ENCODE measurements at regions not wholly inside any gene's neighbourhood (a gene's known extent, or its start where the extent isn't known, plus 50 kb on each side); places are given as distances from the start of the nearest gene placed in this dataset.

DNA sequence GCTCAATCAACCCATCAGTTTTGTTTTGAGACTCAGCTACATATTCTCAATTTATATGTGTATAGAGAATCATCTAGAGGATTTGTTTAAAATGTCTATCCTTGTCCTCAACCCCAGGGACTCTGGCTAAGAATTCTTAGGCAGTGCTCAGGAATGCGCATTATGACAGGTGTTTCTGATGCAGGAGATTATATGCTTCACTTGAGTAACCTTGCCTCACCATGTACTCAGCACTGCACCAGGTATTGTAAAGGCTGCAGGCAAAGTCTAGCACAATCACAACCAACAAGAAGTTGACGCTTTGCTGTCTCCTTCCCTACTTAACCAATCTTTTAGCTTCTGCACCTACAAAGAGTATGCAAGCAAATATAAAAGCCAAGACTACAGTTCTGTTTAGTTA, 79.6 kb downstream of the LACC1 start:
- Mint-ChIP-seq H3K4me3 (no peak overlapping the region), H3K36me3 (no peaks in the 10 kb centered on the region), H3K27me3 (ENCODE audit: low read depth in 3 of 3) (peaks cover 7 to 10% (median 7%) of the 10 kb centered on the region in 3 donors), H3K4me1 (no peaks in the 10 kb centered on the region), H3K9me3 (no peaks in the 10 kb centered on the region), H3K27ac (no peak overlapping the region)
- H3K4me2 ChIP-seq (replicated peaks; ENCODE audit: extremely low read depth, low read length, poor library complexity, severe bottlenecking), result no peak overlapping the region
- H3K9me3 ChIP-seq (replicated peaks in 1 of 2; ENCODE audit: control insufficient read depth in 1 of 2, insufficient read depth in 1 of 2, low read length in 2 of 2), result no peaks in the 10 kb centered on the region
- DNase-seq, result no peak
- H3K4me3 ChIP-seq (replicated peaks in 1 of 3; ENCODE audit: low read depth in 2 of 3, low read length in 3 of 3), result no peak overlapping the region
- no peak overlapping the region for H3K27ac ChIP-seq (ENCODE audit: low read depth in 1 of 2, low read length in 2 of 2)
- WGBS (ENCODE audit: insufficient coverage), result no CpG with 5 or more reads among the region's 2 CpGs
- H3K27me3 ChIP-seq (ENCODE audit: control insufficient read depth in 2 of 2, insufficient read depth in 2 of 2, low read length in 2 of 2), result peaks cover 4 to 9% of the 10 kb centered on the region in 2 donors
- H3K4me1 ChIP-seq (ENCODE audit: control insufficient read depth in 1 of 2, insufficient read depth in 2 of 2, low read length in 2 of 2), result no peaks in the 10 kb centered on the region
- no peaks in the 10 kb centered on the region for H3K36me3 ChIP-seq (replicated peaks in 1 of 2; ENCODE audit: control insufficient read depth in 1 of 2, insufficient read depth in 2 of 2, low read length in 2 of 2)
- no peak overlapping the region for H3K9ac ChIP-seq (ENCODE audit: insufficient read depth, low read length, poor library complexity, severe bottlenecking)
- H4K20me1 ChIP-seq (ENCODE audit: insufficient read depth, low read length), result no peaks in the 10 kb centered on the region
- no peak overlapping the region for H2AFZ ChIP-seq (ENCODE audit: insufficient read depth, low read depth, low read length, poor library complexity, severe bottlenecking)
- TF ChIP-seq, protein P1, sequence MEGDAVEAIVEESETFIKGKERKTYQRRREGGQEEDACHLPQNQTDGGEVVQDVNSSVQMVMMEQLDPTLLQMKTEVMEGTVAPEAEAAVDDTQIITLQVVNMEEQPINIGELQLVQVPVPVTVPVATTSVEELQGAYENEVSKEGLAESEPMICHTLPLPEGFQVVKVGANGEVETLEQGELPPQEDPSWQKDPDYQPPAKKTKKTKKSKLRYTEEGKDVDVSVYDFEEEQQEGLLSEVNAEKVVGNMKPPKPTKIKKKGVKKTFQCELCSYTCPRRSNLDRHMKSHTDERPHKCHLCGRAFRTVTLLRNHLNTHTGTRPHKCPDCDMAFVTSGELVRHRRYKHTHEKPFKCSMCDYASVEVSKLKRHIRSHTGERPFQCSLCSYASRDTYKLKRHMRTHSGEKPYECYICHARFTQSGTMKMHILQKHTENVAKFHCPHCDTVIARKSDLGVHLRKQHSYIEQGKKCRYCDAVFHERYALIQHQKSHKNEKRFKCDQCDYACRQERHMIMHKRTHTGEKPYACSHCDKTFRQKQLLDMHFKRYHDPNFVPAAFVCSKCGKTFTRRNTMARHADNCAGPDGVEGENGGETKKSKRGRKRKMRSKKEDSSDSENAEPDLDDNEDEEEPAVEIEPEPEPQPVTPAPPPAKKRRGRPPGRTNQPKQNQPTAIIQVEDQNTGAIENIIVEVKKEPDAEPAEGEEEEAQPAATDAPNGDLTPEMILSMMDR (IDR thresholded peaks at IDR 0.05), result no peak
- intact Hi-C loops (cut with micrococcal nuclease), result no loop called here
- no peaks in the 10 kb centered on the region for H3K79me2 ChIP-seq (ENCODE audit: insufficient read depth, low read length)

DNA sequence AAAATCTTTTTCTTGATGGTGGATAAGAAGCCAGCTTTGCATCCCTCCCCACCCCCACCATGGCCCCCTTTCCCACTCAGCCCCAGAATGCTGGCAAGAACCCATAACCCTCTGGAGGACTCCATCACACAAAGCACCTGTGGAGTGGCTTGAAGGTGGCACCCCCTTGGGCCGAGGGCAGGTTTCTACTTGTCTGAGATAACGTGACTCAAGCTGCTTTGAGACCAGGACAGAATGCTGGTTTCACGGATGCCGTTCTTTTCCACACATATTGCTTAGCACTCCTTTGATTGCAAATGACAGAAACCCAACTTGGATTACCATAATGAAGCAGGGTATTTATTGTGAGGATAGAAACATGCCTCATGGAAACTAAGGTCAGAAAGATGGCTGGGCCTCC, 82.2 kb downstream of the LACC1 start:
- Histone ChIP-seq H3K4me3 (replicated peaks in 1 of 3; ENCODE audit: low read depth in 2 of 3, low read length in 3 of 3) (no peak overlapping the region), H3K27ac (ENCODE audit: low read depth in 1 of 2, low read length in 2 of 2) (no peak overlapping the region), H3K36me3 (replicated peaks in 1 of 2; ENCODE audit: control insufficient read depth in 1 of 2, insufficient read depth in 2 of 2, low read length in 2 of 2) (no peaks in the 10 kb centered on the region), H2AFZ (ENCODE audit: insufficient read depth, low read depth, low read length, poor library complexity, severe bottlenecking) (no peak overlapping the region), H3K4me1 (ENCODE audit: control insufficient read depth in 1 of 2, insufficient read depth in 2 of 2, low read length in 2 of 2) (no peaks in the 10 kb centered on the region), H4K20me1 (ENCODE audit: insufficient read depth, low read length) (no peaks in the 10 kb centered on the region), H3K9ac (ENCODE audit: insufficient read depth, low read length, poor library complexity, severe bottlenecking) (no peak overlapping the region), H3K9me3 (replicated peaks in 1 of 2; ENCODE audit: control insufficient read depth in 1 of 2, insufficient read depth in 1 of 2, low read length in 2 of 2) (no peaks in the 10 kb centered on the region), H3K4me2 (replicated peaks; ENCODE audit: extremely low read depth, low read length, poor library complexity, severe bottlenecking) (no peak overlapping the region), H3K79me2 (ENCODE audit: insufficient read depth, low read length) (no peaks in the 10 kb centered on the region), H3K27me3 (ENCODE audit: control insufficient read depth in 2 of 2, insufficient read depth in 2 of 2, low read length in 2 of 2) (peaks cover 0 to 2% of the 10 kb centered on the region in 2 donors)
- intact Hi-C loops (cut with micrococcal nuclease), result no loop called here
- DNase-seq, result no peak
- no peaks in the 10 kb centered on the region for H3K36me3 Mint-ChIP-seq
- no peak overlapping the region for H3K4me3 Mint-ChIP-seq
- H3K27me3 Mint-ChIP-seq (ENCODE audit: low read depth in 3 of 3), result peaks cover 0 to 4% (median 2%) of the 10 kb centered on the region in 3 donors
- H3K9me3 Mint-ChIP-seq, result peaks cover 0 to 1% (median 0%) of the 10 kb centered on the region in 7 donors
- H3K4me1 Mint-ChIP-seq, result no peaks in the 10 kb centered on the region
- WGBS (ENCODE audit: insufficient coverage), result 79% methylated on average over 2 of the region's 4 CpGs
- no peak overlapping the region for H3K27ac Mint-ChIP-seq
- TF ChIP-seq, protein P1 (IDR thresholded peaks at IDR 0.05), result no peak
